Peyer's patch (tissue), 4 donors: ENCODE measurements at regions not wholly inside any gene's neighbourhood (a gene's known extent, or its start where the extent isn't known, plus 50 kb on each side); places are given as distances from the start of the nearest gene placed in this dataset.

Source experiments
- CTCF ChIP-seq, 6 experiments: fragments of 450-650 bp in 4 of 6; fragments of 200-600 bp in 2 of 6; sonication (generic) in 1 of 6; IDR thresholded peaks; one replicate each; pipeline ENCODE4 v1.5.1; 2017 to 2019; ENCODE audit warnings: antibody characterized with exemption in 6 of 6, mild to moderate bottlenecking in 3 of 6, moderate library complexity in 1 of 6
- POLR2A ChIP-seq, 2 donors: fragments of 450-650 bp; IDR thresholded peaks; one replicate each; pipeline ENCODE4 v1.5.1; 2017; ENCODE audit warnings: antibody characterized with exemption in 2 of 2, mild to moderate bottlenecking in 2 of 2, moderate library complexity in 2 of 2

GRCh38 chr2:198917275-198917674 lies 540.5 kb downstream of the SATB2 start:
- TF ChIP-seq CTCF (IDR thresholded peaks at IDR 0.05) (no peak), POLR2A (IDR thresholded peaks at IDR 0.05) (no peak)
